Fibroblast of villous mesenchyme (primary cell): ENCODE measurements at regions not wholly inside any gene's neighbourhood (a gene's known extent, or its start where the extent isn't known, plus 50 kb on each side); places are given as distances from the start of the nearest gene placed in this dataset.

Experiments used
- DNase-seq: peaks from one replicate; pipeline ENCODE4 v3.0.0-alpha.2; 2010; ENCODE audit warnings: low read depth
- H3K4me3 ChIP-seq: 2 replicates; pipeline ENCODE4 v1.5.1; 2011; ENCODE audit warnings: low read depth, mild to moderate bottlenecking, low read length
- CTCF ChIP-seq: IDR thresholded peaks from 2 replicates; pipeline ENCODE4 v1.5.1; 2012; ENCODE audit warnings: low read depth, mild to moderate bottlenecking, low read length; ENCODE audit not compliant: insufficient read depth

GRCh38 chr15:38614621-38615020 is 50.0 kb upstream of the RASGRP1 start:
- no peak for DNase-seq
- no peak for TF ChIP-seq CTCF
- no peak overlapping the region for H3K4me3 ChIP-seq

GRCh38 chr15:38617831-38618230 is 53.2 kb upstream of the RASGRP1 start:
- DNase-seq, result no peak
- no peak for TF ChIP-seq CTCF
- H3K4me3 ChIP-seq, result no peak overlapping the region

- TF ChIP-seq CTCF, result no peak
- H3K4me3 ChIP-seq, result no peak overlapping the region
Measured at GRCh38 chr15:38618242-38618955, 53.8 kb upstream of the RASGRP1 start.

GRCh38 chr15:38620098-38620497 is 55.5 kb upstream of the RASGRP1 start:
- no peak overlapping the region for H3K4me3 ChIP-seq
- DNase-seq, result no peak
- no peak for TF ChIP-seq CTCF

More at GRCh38 chr15:38618242-38618955, 53.8 kb upstream of the RASGRP1 start:
- no peak for DNase-seq

GRCh38 chr15:38620851-38621594 is 56.4 kb upstream of the RASGRP1 start:
- no peak for TF ChIP-seq CTCF
- DNase-seq, result no peak

GRCh38 chr15:38622304-38622703 is 57.7 kb upstream of the RASGRP1 start:
- no peak for TF ChIP-seq CTCF
- no peak overlapping the region for H3K4me3 ChIP-seq
- no peak for DNase-seq

More at GRCh38 chr15:38620851-38621594, 56.4 kb upstream of the RASGRP1 start:
- H3K4me3 ChIP-seq, result no peak overlapping the region
